HEK293 (cell line): ENCODE measurements at regions not wholly inside any gene's neighbourhood (a gene's known extent, or its start where the extent isn't known, plus 50 kb on each side); places are given as distances from the start of the nearest gene placed in this dataset.

Experiments used
- CTCF ChIA-PET: fragments of 350-600 bp; formaldehyde crosslinking; extraction: SDS; loops from one replicate; lab custom pipeline; 2021; ENCODE audit warnings: antibody characterized with exemption; lab: Yijun Ruan, JAX
- POLR2A ChIA-PET: fragments of 300-600 bp; formaldehyde crosslinking; extraction: SDS; loops from one replicate; lab custom pipeline; 2020; ENCODE audit warnings: antibody characterized with exemption, inconsistent platforms; lab: Yijun Ruan, JAX
- H3K27ac ChIP-seq: fragments of 200-500 bp; sonication (Bioruptor generic); 2 replicates; pipeline ENCODE4 v1.5.1; 2014; ENCODE audit warnings: low read depth, low read length, control low read depth, inconsistent platforms; ENCODE audit errors: extremely low read depth
- H3K36me3 ChIP-seq, 2 experiments: fragments of 200-500 bp in 1 of 2; sonication (Bioruptor generic) in 1 of 2; 1 replicate in 1 of 2; 2 replicates in 1 of 2; pipeline ENCODE4 v1.5.1; 2014 to 2017; ENCODE audit warnings: inconsistent platforms in 2 of 2, low read length in 2 of 2; ENCODE audit not compliant: control insufficient read depth in 2 of 2, insufficient read depth in 1 of 2
- H3K4me1 ChIP-seq: fragments of 200-500 bp; sonication (Bioruptor generic); 2 replicates; pipeline ENCODE4 v1.5.1; 2014; ENCODE audit warnings: mild to moderate bottlenecking, low read length, inconsistent platforms; ENCODE audit not compliant: control insufficient read depth, insufficient read depth
- H3K4me3 ChIP-seq: 2 replicates; pipeline ENCODE4 v1.5.1; 2011; ENCODE audit warnings: low read depth, mild to moderate bottlenecking, control low read depth, low read length, moderate library complexity
- H3K9me3 ChIP-seq: fragments of 200-500 bp; sonication (Bioruptor generic); 2 replicates; pipeline ENCODE4 v1.5.1; 2014; ENCODE audit warnings: low read depth, low read length, inconsistent platforms; ENCODE audit not compliant: control insufficient read depth, insufficient read depth
- BCL11B ChIP-seq: fragments of 450-650 bp; formaldehyde crosslinking; IDR thresholded peaks from 2 replicates; pipeline ENCODE4 v1.5.1; 2016; ENCODE audit warnings: low read depth, missing biosample characterization, missing genetic modification characterization
- KLF7 ChIP-seq: fragments of 450-650 bp; formaldehyde crosslinking; IDR thresholded peaks from 2 replicates; pipeline ENCODE4 v1.5.1; 2016; ENCODE audit warnings: missing biosample characterization, missing genetic modification characterization, borderline replicate concordance
- REPIN1 ChIP-seq: fragments of 450-650 bp; formaldehyde crosslinking; IDR thresholded peaks from 2 replicates; pipeline ENCODE4 v1.5.1; 2017; ENCODE audit warnings: missing biosample characterization, missing genetic modification characterization, low read depth
- SP7 ChIP-seq: fragments of 450-650 bp; formaldehyde crosslinking; IDR thresholded peaks from 2 replicates; pipeline ENCODE4 v1.5.1; 2016; ENCODE audit warnings: missing biosample characterization, missing genetic modification characterization
- YY2 ChIP-seq: fragments of 450-650 bp; formaldehyde crosslinking; IDR thresholded peaks from 2 replicates; pipeline ENCODE4 v1.5.1; 2016; ENCODE audit warnings: missing biosample characterization, missing genetic modification characterization
- ZEB2 ChIP-seq: fragments of 450-650 bp; formaldehyde crosslinking; IDR thresholded peaks from 2 replicates; pipeline ENCODE4 v1.5.1; 2016; ENCODE audit warnings: missing biosample characterization, missing genetic modification characterization
- ZNF10 ChIP-seq: fragments of 450-650 bp; formaldehyde crosslinking; IDR thresholded peaks from 2 replicates; pipeline ENCODE4 v1.5.1; 2017; ENCODE audit warnings: missing biosample characterization, missing genetic modification characterization
- ZNF112 ChIP-seq: fragments of 450-650 bp; formaldehyde crosslinking; IDR thresholded peaks from 2 replicates; pipeline ENCODE4 v1.5.0; 2017; ENCODE audit warnings: missing biosample characterization, missing genetic modification characterization
- ZNF133 ChIP-seq: fragments of 450-650 bp; formaldehyde crosslinking; IDR thresholded peaks from 2 replicates; pipeline ENCODE4 v1.5.1; 2016; ENCODE audit warnings: missing biosample characterization, missing genetic modification characterization
- ZNF19 ChIP-seq: fragments of 450-650 bp; formaldehyde crosslinking; IDR thresholded peaks from 2 replicates; pipeline ENCODE4; 2016; ENCODE audit warnings: missing biosample characterization, missing genetic modification characterization, low read depth
- ZNF214 ChIP-seq: fragments of 450-650 bp; formaldehyde crosslinking; IDR thresholded peaks from 2 replicates; pipeline ENCODE4 v1.5.1; 2017; ENCODE audit warnings: missing biosample characterization, mild to moderate bottlenecking, missing genetic modification characterization, borderline replicate concordance
- ZNF274 ChIP-seq, 2 experiments: fragments of 200-500 bp in 1 of 2; fragments of 450-650 bp in 1 of 2; sonication (Bioruptor generic) in 1 of 2; formaldehyde crosslinking in 1 of 2; IDR thresholded peaks; 2 replicates each; pipeline versions ENCODE4 v1.5.1 to v1.6.1; 2014 to 2016; ENCODE audit warnings: borderline replicate concordance in 1 of 2, inconsistent platforms in 1 of 2, low read length in 1 of 2, missing biosample characterization in 1 of 2, missing genetic modification characterization in 1 of 2
- ZNF423 ChIP-seq: fragments of 450-650 bp; formaldehyde crosslinking; IDR thresholded peaks from 2 replicates; pipeline ENCODE4 v1.5.1; 2016; ENCODE audit warnings: missing biosample characterization, missing genetic modification characterization
- ZNF48 ChIP-seq: fragments of 450-650 bp; formaldehyde crosslinking; IDR thresholded peaks from 2 replicates; pipeline ENCODE4 v1.5.1; 2016; ENCODE audit warnings: missing biosample characterization, missing genetic modification characterization
- ZNF629 ChIP-seq: fragments of 450-650 bp; formaldehyde crosslinking; IDR thresholded peaks from 2 replicates; pipeline ENCODE4 v1.5.1; 2017; ENCODE audit warnings: missing biosample characterization, missing genetic modification characterization
- ZNF768 ChIP-seq: fragments of 450-650 bp; formaldehyde crosslinking; IDR thresholded peaks from 2 replicates; pipeline ENCODE4 v1.5.1; 2018; ENCODE audit warnings: missing biosample characterization, mild to moderate bottlenecking, missing genetic modification characterization
- ZNF785 ChIP-seq: fragments of 450-650 bp; formaldehyde crosslinking; IDR thresholded peaks from 2 replicates; pipeline ENCODE4 v1.5.1; 2016; ENCODE audit warnings: missing biosample characterization, missing genetic modification characterization
- TF ChIP-seq, protein P1 (sequence below): fragments of 450-650 bp; formaldehyde crosslinking; IDR thresholded peaks from 2 replicates; pipeline ENCODE4; 2016; ENCODE audit warnings: missing biosample characterization, missing genetic modification characterization
- TF ChIP-seq, protein P2 (sequence below): fragments of 450-650 bp; formaldehyde crosslinking; IDR thresholded peaks from 2 replicates; pipeline ENCODE4 v1.5.1; 2016; ENCODE audit warnings: missing biosample characterization, missing genetic modification characterization
- TF ChIP-seq, protein P3 (sequence below): fragments of 450-650 bp; IDR thresholded peaks from 2 replicates; pipeline ENCODE4 v1.5.1; 2018; ENCODE audit warnings: missing biosample characterization, missing genetic modification characterization
- TF ChIP-seq, protein P4 (sequence below): fragments of 450-650 bp; formaldehyde crosslinking; IDR thresholded peaks from 2 replicates; pipeline ENCODE4 v1.5.1; 2016; ENCODE audit warnings: missing biosample characterization, missing genetic modification characterization
- TF ChIP-seq, protein P5 (sequence below): fragments of 450-650 bp; formaldehyde crosslinking; IDR thresholded peaks from 2 replicates; pipeline ENCODE4 v1.5.1; 2017; ENCODE audit warnings: missing biosample characterization, missing genetic modification characterization
- TF ChIP-seq, protein P6 (sequence below): fragments of 450-650 bp; formaldehyde crosslinking; IDR thresholded peaks from 2 replicates; pipeline ENCODE4 v1.5.1; 2016; ENCODE audit warnings: missing biosample characterization, missing genetic modification characterization

DNA sequence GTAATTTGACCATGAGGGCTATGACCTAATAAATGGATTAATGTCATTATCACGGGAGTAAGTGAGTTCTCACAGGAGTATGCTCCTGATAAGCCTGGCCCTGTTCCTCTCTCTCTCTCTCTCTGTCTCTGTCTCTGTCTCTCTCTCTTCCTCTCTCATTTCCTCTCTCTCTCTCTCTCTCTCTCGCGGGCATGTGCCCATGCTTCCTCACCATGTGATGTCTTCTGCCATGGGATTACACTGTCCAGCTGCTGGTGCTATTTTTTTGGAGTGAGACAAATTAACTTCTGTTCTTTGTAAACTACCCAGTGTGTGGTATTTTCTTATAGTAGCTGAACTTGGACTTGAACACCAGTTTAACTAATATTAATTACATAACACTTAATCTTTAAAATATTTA, 374.3 kb upstream of the GJE1 start (continued):
- TF ChIP-seq ZNF768 (no peak), ZNF112 (tag by site-specific recombination) (no peak), SP7 (tag by site-specific recombination) (no peak)
- TF ChIP-seq, protein P1, sequence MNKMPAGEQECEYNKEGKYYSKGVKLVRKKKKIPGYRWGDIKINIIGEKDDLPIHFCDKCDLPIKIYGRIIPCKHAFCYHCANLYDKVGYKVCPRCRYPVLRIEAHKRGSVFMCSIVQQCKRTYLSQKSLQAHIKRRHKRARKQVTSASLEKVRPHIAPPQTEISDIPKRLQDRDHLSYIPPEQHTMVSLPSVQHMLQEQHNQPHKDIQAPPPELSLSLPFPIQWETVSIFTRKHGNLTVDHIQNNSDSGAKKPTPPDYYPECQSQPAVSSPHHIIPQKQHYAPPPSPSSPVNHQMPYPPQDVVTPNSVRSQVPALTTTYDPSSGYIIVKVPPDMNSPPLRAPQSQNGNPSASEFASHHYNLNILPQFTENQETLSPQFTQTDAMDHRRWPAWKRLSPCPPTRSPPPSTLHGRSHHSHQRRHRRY (tag by site-specific recombination) = no peak
- TF ChIP-seq, all 188 proteins: peak for 0

DNA sequence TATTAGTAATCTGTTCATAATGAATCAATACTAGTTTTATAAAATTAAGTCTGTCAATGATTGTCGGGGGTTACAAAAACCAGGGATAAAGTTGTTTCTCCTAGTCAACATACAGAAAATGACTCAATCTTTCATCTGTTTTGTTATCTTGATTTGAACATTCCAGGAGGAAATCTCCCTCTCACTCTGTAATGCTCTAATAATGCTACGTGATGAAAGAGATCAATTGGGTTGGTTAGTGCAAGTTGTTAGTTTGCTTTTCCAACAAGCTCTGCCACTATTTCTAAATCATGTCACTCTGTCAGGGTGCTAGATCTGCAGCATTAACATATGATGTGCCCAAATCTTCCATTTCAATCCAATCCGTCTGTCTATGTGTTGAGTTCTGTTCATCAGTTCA, 379.5 kb upstream of the GJE1 start:
- H3K9me3 ChIP-seq = no peaks in the 10 kb centered on the region
- no peak overlapping the region for H3K27ac ChIP-seq
- TF ChIP-seq, protein P2, sequence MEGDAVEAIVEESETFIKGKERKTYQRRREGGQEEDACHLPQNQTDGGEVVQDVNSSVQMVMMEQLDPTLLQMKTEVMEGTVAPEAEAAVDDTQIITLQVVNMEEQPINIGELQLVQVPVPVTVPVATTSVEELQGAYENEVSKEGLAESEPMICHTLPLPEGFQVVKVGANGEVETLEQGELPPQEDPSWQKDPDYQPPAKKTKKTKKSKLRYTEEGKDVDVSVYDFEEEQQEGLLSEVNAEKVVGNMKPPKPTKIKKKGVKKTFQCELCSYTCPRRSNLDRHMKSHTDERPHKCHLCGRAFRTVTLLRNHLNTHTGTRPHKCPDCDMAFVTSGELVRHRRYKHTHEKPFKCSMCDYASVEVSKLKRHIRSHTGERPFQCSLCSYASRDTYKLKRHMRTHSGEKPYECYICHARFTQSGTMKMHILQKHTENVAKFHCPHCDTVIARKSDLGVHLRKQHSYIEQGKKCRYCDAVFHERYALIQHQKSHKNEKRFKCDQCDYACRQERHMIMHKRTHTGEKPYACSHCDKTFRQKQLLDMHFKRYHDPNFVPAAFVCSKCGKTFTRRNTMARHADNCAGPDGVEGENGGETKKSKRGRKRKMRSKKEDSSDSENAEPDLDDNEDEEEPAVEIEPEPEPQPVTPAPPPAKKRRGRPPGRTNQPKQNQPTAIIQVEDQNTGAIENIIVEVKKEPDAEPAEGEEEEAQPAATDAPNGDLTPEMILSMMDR = no peak
- TF ChIP-seq KLF7 (tag by site-specific recombination) (no peak), REPIN1 (tag by site-specific recombination) (no peak), ZNF274 (IDR thresholded peaks at IDR 0.05; ENCODE audit: low read length) (no peak), ZNF274 (tag by site-specific recombination; IDR thresholded peaks at IDR 0.05; ENCODE audit: borderline replicate concordance) (no peak), YY2 (tag by site-specific recombination) (no peak), ZNF785 (tag by site-specific recombination) (no peak), ZNF10 (tag by site-specific recombination) (no peak), ZNF19 (tag by site-specific recombination) (no peak)
- TF ChIP-seq, protein P3, sequence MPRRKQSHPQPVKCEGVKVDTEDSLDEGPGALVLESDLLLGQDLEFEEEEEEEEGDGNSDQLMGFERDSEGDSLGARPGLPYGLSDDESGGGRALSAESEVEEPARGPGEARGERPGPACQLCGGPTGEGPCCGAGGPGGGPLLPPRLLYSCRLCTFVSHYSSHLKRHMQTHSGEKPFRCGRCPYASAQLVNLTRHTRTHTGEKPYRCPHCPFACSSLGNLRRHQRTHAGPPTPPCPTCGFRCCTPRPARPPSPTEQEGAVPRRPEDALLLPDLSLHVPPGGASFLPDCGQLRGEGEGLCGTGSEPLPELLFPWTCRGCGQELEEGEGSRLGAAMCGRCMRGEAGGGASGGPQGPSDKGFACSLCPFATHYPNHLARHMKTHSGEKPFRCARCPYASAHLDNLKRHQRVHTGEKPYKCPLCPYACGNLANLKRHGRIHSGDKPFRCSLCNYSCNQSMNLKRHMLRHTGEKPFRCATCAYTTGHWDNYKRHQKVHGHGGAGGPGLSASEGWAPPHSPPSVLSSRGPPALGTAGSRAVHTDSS (tag by site-specific recombination) = no peak
- H3K4me1 ChIP-seq = no peaks in the 10 kb centered on the region
- ChIA-PET POLR2A (no interaction called here), CTCF (no interaction called here)
- H3K36me3 ChIP-seq = no peaks in the 10 kb centered on the region
- H3K4me3 ChIP-seq = no peak overlapping the region

DNA sequence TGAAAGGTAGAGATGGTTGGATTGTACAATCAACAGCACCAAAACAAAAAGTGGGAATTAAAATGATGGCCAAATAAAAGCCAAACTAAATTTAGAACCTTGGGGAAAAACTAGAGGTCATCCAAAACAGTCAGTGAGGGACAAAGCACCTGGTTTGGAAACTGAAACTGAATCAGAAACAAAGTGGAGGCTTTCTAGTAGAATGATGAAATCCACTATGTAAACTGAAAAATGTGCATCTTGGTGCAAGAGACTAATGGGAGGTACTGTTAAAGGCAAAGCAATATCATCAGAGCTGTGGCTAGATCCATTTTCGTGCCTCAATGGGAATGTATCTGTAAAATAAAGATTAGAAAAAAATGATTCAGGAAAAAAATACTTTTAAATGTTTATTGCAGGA, 380.0 kb upstream of the GJE1 start:
- no peaks in the 10 kb centered on the region for H3K4me1 ChIP-seq
- no peaks in the 10 kb centered on the region for H3K9me3 ChIP-seq
- ChIA-PET CTCF (interaction anchor here (0.6 kb wide), 1 partner anchor 1246 kb away, joined by 5 read pairs; no protein-coding TSS in a partner anchor), POLR2A (no interaction called here)
- no peaks in the 10 kb centered on the region for H3K36me3 ChIP-seq
- no peak overlapping the region for H3K4me3 ChIP-seq
- no peak overlapping the region for H3K27ac ChIP-seq
- TF ChIP-seq BCL11B (tag by site-specific recombination) (no peak), ZEB2 (tag by site-specific recombination) (no peak), ZNF423 (tag by site-specific recombination) (no peak), ZNF133 (no peak), ZNF629 (no peak), ZNF48 (tag by site-specific recombination) (no peak), ZNF214 (tag by site-specific recombination) (no peak)
- TF ChIP-seq, protein P4, sequence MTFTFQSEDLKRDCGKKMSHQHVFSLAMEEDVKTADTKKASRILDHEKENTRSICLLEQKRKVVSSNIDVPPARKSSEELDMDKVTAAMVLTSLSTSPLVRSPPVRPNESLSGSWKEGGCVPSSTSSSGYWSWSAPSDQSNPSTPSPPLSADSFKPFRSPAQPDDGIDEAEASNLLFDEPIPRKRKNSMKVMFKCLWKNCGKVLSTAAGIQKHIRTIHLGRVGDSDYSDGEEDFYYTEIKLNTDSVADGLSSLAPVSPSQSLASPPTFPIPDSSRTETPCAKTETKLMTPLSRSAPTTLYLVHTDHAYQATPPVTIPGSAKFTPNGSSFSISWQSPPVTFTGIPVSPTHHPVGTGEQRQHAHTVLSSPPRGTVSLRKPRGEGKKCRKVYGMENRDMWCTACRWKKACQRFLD = no peak
- TF ChIP-seq, protein P5, sequence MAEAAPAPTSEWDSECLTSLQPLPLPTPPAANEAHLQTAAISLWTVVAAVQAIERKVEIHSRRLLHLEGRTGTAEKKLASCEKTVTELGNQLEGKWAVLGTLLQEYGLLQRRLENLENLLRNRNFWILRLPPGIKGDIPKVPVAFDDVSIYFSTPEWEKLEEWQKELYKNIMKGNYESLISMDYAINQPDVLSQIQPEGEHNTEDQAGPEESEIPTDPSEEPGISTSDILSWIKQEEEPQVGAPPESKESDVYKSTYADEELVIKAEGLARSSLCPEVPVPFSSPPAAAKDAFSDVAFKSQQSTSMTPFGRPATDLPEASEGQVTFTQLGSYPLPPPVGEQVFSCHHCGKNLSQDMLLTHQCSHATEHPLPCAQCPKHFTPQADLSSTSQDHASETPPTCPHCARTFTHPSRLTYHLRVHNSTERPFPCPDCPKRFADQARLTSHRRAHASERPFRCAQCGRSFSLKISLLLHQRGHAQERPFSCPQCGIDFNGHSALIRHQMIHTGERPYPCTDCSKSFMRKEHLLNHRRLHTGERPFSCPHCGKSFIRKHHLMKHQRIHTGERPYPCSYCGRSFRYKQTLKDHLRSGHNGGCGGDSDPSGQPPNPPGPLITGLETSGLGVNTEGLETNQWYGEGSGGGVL (tag by site-specific recombination) = no peak
- TF ChIP-seq, protein P6, sequence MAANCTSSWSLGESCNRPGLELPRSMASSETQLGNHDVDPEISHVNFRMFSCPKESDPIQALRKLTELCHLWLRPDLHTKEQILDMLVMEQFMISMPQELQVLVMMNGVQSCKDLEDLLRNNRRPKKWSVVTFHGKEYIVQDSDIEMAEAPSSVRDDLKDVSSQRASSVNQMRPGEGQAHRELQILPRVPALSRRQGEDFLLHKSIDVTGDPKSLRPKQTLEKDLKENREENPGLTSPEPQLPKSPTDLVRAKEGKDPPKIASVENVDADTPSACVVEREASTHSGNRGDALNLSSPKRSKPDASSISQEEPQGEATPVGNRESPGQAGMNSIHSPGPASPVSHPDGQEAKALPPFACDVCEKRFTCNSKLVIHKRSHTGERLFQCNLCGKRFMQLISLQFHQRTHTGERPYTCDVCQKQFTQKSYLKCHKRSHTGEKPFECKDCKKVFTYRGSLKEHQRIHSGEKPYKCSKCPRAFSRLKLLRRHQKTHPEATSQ = no peak
